HepG2 (cell line): ENCODE measurements at regions not wholly inside any gene's neighbourhood (a gene's known extent, or its start where the extent isn't known, plus 50 kb on each side); places are given as distances from the start of the nearest gene placed in this dataset.

ENCODE experiments used
- ELF1 ChIP-seq: sonication (generic); formaldehyde crosslinking; IDR thresholded peaks from 2 replicates; pipeline ENCODE4 v1.4.0; 2020; ENCODE audit warnings: missing genetic modification reagents
- ETV5 ChIP-seq: IDR thresholded peaks from 2 replicates; pipeline ENCODE4 v1.6.1; 2018; ENCODE audit warnings: missing biosample characterization, missing genetic modification reagents, inconsistent platforms, borderline replicate concordance
- GABPB1 ChIP-seq: IDR thresholded peaks from 2 replicates; pipeline ENCODE4 v1.6.1; 2016; ENCODE audit warnings: mild to moderate bottlenecking, missing genetic modification reagents, moderate library complexity, missing compliant biosample characterization
- HOXA3 ChIP-seq: sonication (generic); formaldehyde crosslinking; IDR thresholded peaks from 2 replicates; pipeline ENCODE4 v1.5.0; 2020; ENCODE audit warnings: missing genetic modification reagents
- SAP130 ChIP-seq: IDR thresholded peaks from 2 replicates; pipeline ENCODE4 v1.6.1; 2016; ENCODE audit warnings: low read depth
- ZNF205 ChIP-seq: IDR thresholded peaks from 2 replicates; pipeline ENCODE4 v1.6.1; 2018; ENCODE audit warnings: missing biosample characterization, missing genetic modification reagents
- TF ChIP-seq, protein P1 (sequence below): IDR thresholded peaks from 2 replicates; pipeline ENCODE4 v1.4.0; 2020; ENCODE audit warnings: mild to moderate bottlenecking, missing genetic modification reagents
- TF ChIP-seq, protein P2 (sequence below): sonication (generic); formaldehyde crosslinking; IDR thresholded peaks from 2 replicates; pipeline ENCODE4 v1.4.0; 2020; ENCODE audit warnings: missing genetic modification reagents
- TF ChIP-seq, protein P3 (sequence below): IDR thresholded peaks from 2 replicates; pipeline ENCODE4 v1.6.1; 2016; ENCODE audit warnings: mild to moderate bottlenecking, missing biosample characterization, missing genetic modification reagents
- TF ChIP-seq, protein P4 (sequence below): IDR thresholded peaks from 2 replicates; pipeline ENCODE4 v1.6.1; 2016; ENCODE audit warnings: mild to moderate bottlenecking
- TF ChIP-seq, protein P5 (sequence below): sonication (generic); formaldehyde crosslinking; IDR thresholded peaks from 2 replicates; pipeline ENCODE4 v1.4.0; 2020; ENCODE audit warnings: missing genetic modification reagents
- TF ChIP-seq, protein P6 (sequence below): sonication (generic); formaldehyde crosslinking; IDR thresholded peaks from 2 replicates; pipeline ENCODE4 v1.5.0; 2020; ENCODE audit warnings: missing genetic modification reagents
- TF ChIP-seq, protein P7 (sequence below), 2 experiments: sonication (generic) in 1 of 2; formaldehyde crosslinking in 1 of 2; IDR thresholded peaks; 2 replicates each; pipeline versions ENCODE4 v1.4.0 to v1.6.1; 2018 to 2020; ENCODE audit warnings: missing genetic modification reagents in 2 of 2, borderline replicate concordance in 1 of 2, low read depth in 1 of 2, mild to moderate bottlenecking in 1 of 2, missing biosample characterization in 1 of 2

DNA sequence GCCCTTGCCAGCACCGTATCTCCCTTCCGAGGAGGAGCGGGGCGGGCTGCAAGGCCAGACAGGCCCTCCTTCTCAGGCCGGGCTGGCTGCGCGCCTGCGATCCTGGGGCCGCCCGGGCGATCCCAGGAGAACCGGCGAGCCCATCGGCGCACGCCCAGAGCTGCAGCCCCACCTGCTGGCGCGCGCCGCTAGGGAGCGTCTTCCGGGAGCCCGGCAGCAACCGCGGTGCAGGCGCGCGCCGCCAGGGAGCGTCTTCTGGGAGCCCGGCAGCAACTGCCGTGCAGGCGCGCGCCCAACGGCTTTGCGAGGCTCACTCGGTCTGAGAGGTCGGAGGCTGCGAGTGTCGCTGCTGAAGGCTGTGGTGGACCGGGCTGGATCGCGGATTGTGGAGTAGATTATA is 915.9 kb downstream of the FOXD4L5 start (continued):
- TF ChIP-seq, protein P1, sequence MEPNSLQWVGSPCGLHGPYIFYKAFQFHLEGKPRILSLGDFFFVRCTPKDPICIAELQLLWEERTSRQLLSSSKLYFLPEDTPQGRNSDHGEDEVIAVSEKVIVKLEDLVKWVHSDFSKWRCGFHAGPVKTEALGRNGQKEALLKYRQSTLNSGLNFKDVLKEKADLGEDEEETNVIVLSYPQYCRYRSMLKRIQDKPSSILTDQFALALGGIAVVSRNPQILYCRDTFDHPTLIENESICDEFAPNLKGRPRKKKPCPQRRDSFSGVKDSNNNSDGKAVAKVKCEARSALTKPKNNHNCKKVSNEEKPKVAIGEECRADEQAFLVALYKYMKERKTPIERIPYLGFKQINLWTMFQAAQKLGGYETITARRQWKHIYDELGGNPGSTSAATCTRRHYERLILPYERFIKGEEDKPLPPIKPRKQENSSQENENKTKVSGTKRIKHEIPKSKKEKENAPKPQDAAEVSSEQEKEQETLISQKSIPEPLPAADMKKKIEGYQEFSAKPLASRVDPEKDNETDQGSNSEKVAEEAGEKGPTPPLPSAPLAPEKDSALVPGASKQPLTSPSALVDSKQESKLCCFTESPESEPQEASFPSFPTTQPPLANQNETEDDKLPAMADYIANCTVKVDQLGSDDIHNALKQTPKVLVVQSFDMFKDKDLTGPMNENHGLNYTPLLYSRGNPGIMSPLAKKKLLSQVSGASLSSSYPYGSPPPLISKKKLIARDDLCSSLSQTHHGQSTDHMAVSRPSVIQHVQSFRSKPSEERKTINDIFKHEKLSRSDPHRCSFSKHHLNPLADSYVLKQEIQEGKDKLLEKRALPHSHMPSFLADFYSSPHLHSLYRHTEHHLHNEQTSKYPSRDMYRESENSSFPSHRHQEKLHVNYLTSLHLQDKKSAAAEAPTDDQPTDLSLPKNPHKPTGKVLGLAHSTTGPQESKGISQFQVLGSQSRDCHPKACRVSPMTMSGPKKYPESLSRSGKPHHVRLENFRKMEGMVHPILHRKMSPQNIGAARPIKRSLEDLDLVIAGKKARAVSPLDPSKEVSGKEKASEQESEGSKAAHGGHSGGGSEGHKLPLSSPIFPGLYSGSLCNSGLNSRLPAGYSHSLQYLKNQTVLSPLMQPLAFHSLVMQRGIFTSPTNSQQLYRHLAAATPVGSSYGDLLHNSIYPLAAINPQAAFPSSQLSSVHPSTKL (CRISPR knock-in tag), result peak; percentile 26; the same call in 1 of the 2 replicates
- 0 out of 2 replicates have a peak, but pooled peaks have one; percentile 24 for TF ChIP-seq ZNF205
- peak; percentile 61 for TF ChIP-seq ELF1 (CRISPR knock-in tag)
- TF ChIP-seq ETV5 (CRISPR knock-in tag), result peak; percentile 47; the same call in 1 of the 2 replicates
- TF ChIP-seq GABPB1 (CRISPR knock-in tag), result peak; percentile 78
- peak; percentile 30; the same call in 1 of the 2 replicates for TF ChIP-seq HOXA3 (CRISPR knock-in tag)
- TF ChIP-seq, protein P2, sequence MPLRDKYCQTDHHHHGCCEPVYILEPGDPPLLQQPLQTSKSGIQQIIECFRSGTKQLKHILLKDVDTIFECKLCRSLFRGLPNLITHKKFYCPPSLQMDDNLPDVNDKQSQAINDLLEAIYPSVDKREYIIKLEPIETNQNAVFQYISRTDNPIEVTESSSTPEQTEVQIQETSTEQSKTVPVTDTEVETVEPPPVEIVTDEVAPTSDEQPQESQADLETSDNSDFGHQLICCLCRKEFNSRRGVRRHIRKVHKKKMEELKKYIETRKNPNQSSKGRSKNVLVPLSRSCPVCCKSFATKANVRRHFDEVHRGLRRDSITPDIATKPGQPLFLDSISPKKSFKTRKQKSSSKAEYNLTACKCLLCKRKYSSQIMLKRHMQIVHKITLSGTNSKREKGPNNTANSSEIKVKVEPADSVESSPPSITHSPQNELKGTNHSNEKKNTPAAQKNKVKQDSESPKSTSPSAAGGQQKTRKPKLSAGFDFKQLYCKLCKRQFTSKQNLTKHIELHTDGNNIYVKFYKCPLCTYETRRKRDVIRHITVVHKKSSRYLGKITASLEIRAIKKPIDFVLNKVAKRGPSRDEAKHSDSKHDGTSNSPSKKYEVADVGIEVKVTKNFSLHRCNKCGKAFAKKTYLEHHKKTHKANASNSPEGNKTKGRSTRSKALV (CRISPR knock-in tag), result peak; percentile 81; the same call in 1 of the 2 replicates
- TF ChIP-seq, protein P3, sequence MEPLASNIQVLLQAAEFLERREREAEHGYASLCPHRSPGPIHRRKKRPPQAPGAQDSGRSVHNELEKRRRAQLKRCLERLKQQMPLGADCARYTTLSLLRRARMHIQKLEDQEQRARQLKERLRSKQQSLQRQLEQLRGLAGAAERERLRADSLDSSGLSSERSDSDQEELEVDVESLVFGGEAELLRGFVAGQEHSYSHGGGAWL (CRISPR knock-in tag), result 0 out of 2 replicates have a peak, but pooled peaks have one; percentile 27
- TF ChIP-seq, protein P4, sequence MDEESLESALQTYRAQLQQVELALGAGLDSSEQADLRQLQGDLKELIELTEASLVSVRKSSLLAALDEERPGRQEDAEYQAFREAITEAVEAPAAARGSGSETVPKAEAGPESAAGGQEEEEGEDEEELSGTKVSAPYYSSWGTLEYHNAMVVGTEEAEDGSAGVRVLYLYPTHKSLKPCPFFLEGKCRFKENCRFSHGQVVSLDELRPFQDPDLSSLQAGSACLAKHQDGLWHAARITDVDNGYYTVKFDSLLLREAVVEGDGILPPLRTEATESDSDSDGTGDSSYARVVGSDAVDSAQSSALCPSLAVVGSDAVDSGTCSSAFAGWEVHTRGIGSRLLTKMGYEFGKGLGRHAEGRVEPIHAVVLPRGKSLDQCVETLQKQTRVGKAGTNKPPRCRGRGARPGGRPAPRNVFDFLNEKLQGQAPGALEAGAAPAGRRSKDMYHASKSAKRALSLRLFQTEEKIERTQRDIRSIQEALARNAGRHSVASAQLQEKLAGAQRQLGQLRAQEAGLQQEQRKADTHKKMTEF (CRISPR knock-in tag), result peak; percentile 27; the same call in 1 of the 2 replicates
- TF ChIP-seq SAP130 (CRISPR knock-in tag), result 0 out of 2 replicates have a peak, but pooled peaks have one; percentile 10
- TF ChIP-seq, protein P5, sequence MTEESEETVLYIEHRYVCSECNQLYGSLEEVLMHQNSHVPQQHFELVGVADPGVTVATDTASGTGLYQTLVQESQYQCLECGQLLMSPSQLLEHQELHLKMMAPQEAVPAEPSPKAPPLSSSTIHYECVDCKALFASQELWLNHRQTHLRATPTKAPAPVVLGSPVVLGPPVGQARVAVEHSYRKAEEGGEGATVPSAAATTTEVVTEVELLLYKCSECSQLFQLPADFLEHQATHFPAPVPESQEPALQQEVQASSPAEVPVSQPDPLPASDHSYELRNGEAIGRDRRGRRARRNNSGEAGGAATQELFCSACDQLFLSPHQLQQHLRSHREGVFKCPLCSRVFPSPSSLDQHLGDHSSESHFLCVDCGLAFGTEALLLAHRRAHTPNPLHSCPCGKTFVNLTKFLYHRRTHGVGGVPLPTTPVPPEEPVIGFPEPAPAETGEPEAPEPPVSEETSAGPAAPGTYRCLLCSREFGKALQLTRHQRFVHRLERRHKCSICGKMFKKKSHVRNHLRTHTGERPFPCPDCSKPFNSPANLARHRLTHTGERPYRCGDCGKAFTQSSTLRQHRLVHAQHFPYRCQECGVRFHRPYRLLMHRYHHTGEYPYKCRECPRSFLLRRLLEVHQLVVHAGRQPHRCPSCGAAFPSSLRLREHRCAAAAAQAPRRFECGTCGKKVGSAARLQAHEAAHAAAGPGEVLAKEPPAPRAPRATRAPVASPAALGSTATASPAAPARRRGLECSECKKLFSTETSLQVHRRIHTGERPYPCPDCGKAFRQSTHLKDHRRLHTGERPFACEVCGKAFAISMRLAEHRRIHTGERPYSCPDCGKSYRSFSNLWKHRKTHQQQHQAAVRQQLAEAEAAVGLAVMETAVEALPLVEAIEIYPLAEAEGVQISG (CRISPR knock-in tag), result 0 out of 2 replicates have a peak, but pooled peaks have one; percentile 38
- TF ChIP-seq, protein P6, sequence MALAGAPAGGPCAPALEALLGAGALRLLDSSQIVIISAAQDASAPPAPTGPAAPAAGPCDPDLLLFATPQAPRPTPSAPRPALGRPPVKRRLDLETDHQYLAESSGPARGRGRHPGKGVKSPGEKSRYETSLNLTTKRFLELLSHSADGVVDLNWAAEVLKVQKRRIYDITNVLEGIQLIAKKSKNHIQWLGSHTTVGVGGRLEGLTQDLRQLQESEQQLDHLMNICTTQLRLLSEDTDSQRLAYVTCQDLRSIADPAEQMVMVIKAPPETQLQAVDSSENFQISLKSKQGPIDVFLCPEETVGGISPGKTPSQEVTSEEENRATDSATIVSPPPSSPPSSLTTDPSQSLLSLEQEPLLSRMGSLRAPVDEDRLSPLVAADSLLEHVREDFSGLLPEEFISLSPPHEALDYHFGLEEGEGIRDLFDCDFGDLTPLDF (CRISPR knock-in tag), result 0 out of 2 replicates have a peak, but pooled peaks have one; percentile 33
- TF ChIP-seq, protein P7, sequence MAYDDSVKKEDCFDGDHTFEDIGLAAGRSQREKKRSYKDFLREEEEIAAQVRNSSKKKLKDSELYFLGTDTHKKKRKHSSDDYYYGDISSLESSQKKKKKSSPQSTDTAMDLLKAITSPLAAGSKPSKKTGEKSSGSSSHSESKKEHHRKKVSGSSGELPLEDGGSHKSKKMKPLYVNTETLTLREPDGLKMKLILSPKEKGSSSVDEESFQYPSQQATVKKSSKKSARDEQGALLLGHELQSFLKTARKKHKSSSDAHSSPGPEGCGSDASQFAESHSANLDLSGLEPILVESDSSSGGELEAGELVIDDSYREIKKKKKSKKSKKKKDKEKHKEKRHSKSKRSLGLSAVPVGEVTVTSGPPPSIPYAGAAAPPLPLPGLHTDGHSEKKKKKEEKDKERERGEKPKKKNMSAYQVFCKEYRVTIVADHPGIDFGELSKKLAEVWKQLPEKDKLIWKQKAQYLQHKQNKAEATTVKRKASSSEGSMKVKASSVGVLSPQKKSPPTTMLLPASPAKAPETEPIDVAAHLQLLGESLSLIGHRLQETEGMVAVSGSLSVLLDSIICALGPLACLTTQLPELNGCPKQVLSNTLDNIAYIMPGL (CRISPR knock-in tag; IDR thresholded peaks at IDR 0.05; ENCODE audit: borderline replicate concordance in 1 of 2, low read depth in 1 of 2), result peak in 1 of 2 experiments; percentile 69; a peak in 2 of 4 replicates
